HEK293 (cell line): ENCODE measurements at regions not wholly inside any gene's neighbourhood (a gene's known extent, or its start where the extent isn't known, plus 50 kb on each side); places are given as distances from the start of the nearest gene placed in this dataset.

Experiments used
- PRDM1 ChIP-seq: fragments of 450-650 bp; formaldehyde crosslinking; IDR thresholded peaks from 2 replicates; pipeline ENCODE4; 2016; ENCODE audit warnings: missing biosample characterization, missing genetic modification characterization
- TCF7L2 ChIP-seq: IDR thresholded peaks from 2 replicates; pipeline ENCODE4 v1.6.1; 2011; ENCODE audit warnings: low read depth, mild to moderate bottlenecking, inconsistent platforms, low read length, moderate library complexity, borderline replicate concordance
- ZBTB48 ChIP-seq: fragments of 450-650 bp; formaldehyde crosslinking; IDR thresholded peaks from 2 replicates; pipeline ENCODE4 v1.5.1; 2016; ENCODE audit warnings: missing biosample characterization, missing genetic modification characterization
- ZNF133 ChIP-seq: fragments of 450-650 bp; formaldehyde crosslinking; IDR thresholded peaks from 2 replicates; pipeline ENCODE4 v1.5.1; 2016; ENCODE audit warnings: missing biosample characterization, missing genetic modification characterization

GRCh38 chr5:29983528-29984155, 1209.8 kb upstream of the CDH6 start:
- TF ChIP-seq ZBTB48 (no peak), PRDM1 (tag by site-specific recombination) (no peak), TCF7L2 (no peak), ZNF133 (tag by site-specific recombination) (no peak)
